ENCODE measurements at regions not wholly inside any gene's neighbourhood (a gene's known extent, or its start where the extent isn't known, plus 50 kb on each side); places are given as distances from the start of the nearest gene placed in this dataset.

GRCh38 chr15:100718075-100718980 lies 115.9 kb downstream of the ASB7 start:
- ATAC-seq: no peak
- intact Hi-C loops (cut with DNase I): no loop called here
- DNase-seq: no peak

DNA sequence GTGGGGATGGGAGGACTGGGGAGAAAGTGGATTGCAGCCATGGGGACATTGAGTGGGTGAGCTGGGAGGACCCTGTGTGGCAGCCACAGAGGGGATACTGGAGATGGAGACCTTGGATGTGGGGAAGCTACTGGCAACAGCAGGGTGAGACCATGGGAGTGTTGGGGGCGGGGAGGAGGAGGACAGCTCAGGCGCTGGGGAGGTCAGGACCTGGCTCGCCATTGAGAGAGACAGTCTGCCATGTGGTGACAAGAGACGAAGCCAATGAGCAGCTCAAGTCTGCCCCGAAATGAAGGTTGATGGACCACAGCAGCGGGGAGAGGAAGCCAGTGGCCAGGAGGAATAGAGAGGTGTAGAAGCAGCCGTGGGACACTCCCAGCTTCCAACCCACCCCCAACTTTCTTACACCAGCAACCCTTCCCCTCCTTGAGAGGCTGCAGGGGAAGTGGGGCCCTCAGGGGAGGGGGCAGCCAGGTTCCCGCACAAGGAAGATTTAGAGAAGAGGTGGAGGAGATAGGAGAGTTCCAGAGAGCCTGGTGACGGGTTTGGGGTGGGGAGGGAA lies 118.1 kb downstream of the ASB7 start:
- ATAC-seq (no peak), DNase-seq (no peak)
- intact Hi-C loops (cut with DNase I): no loop called here

DNA sequence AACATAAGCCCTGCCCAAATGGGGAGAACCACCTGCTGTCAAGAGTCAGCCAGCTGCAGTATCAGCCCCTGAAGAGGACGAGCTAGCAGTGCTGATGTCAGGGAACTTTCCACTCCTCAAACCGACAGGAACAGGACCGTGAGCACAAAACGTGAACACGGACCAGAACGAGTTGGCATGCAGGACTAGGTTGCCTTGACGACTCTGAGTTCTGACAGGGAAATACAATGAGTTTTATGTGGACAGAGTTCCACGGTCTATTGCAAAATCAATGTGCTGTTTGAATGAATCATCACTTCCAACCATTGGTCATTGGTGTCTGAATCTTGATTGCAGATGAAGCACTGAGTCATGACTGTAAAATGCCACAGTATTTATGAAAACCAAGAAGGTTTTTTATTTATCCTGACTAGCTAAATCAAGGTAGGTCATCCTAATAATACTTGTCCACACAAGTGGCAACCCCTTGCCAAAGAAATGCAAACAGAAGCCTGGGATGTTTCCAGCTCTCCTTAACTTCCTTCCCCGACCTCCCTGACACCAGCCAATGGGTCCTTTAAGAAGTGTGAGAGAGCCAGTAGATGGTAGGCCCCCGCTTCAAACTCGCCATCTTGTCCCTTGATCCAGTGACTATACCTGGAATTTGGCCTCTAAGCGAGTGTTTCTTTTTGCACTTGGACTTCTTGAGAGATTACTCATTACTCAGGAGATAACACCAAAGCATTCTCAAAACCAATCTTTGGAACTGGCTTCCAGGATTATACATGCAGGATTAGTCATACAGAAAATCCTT lies 119.6 kb downstream of the ASB7 start:
- intact Hi-C loops (cut with DNase I): no loop called here
- peak; percentile 73 for DNase-seq

DNA sequence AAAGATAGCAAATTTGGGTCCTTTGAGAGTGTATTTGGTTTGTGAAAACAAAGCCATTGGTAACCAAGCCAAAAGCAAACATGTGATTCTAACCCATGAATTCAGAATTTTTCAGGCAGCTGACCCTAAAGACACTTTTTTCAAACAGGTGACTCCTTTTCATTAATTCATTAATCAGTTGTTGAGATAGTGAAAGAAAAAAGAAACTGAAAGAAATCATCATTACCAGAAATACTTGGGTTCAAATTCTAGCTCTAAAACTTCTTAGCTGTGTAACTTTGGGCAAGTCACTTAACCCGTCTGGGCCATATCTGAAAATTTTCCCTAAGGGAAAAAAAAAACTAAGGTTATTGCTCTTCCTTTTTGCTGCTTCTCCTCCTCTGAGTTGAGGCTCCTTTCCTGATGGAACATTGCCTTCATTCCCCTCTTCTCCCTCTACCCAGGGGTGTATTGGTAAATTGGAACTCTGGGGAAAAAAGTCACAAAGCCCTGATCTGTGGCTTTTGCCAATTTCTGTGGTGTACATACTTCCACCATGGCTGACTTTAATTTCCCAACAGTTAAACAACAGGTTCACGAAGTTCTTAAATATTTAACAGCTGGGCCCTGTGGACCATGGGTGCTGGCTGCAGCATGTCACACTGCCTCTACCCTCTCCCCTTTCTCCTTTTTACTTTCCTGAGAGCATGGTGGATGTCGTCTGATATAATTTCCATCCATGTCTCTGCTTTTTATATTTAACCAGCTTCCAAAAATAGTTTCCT lies 120.3 kb downstream of the ASB7 start:
- intact Hi-C loops (cut with DNase I): no loop called here
- ATAC-seq (no peak), DNase-seq (no peak)

More for the DNA sequence above, 119.6 kb downstream of the ASB7 start:
- ATAC-seq: peak; percentile 85 to 92

DNA sequence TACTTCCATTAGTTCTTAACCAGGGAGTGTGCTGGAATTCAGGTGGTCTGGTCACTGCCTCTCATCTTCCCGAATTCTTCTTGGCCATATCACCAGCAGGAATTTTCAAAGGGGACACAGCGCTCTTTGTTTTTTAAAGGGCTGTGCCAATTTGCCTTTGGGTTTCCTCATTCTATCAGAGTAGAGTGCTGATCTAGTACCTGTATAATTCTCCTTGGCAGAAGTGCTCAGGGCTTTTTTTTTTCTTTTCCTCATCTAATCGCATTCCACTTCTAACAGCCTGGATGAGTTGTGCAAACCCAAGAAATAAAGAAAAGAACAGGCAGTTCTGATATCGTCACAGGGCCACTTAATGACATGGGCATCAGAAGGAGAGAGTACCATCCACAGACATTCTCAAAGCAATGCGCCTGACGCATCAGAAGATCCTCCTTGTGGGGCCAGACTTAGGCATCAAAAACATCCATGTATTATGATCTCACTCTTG lies 121.0 kb downstream of the ASB7 start:
- intact Hi-C loops (cut with DNase I): no loop called here
- DNase-seq (no peak), ATAC-seq (no peak)

- intact Hi-C loops (cut with DNase I): no loop called here
- DNase-seq (no peak), ATAC-seq (peak in 1 of 2 donors; percentile 1)
These were observed 123.0 kb downstream of the ASB7 start for GRCh38 chr15:100725121-100726069.

GRCh38 chr15:100726070-100726420 lies 123.7 kb downstream of the ASB7 start:
- ATAC-seq: no peak
- intact Hi-C loops (cut with DNase I): no loop called here
- no peak for DNase-seq

DNA sequence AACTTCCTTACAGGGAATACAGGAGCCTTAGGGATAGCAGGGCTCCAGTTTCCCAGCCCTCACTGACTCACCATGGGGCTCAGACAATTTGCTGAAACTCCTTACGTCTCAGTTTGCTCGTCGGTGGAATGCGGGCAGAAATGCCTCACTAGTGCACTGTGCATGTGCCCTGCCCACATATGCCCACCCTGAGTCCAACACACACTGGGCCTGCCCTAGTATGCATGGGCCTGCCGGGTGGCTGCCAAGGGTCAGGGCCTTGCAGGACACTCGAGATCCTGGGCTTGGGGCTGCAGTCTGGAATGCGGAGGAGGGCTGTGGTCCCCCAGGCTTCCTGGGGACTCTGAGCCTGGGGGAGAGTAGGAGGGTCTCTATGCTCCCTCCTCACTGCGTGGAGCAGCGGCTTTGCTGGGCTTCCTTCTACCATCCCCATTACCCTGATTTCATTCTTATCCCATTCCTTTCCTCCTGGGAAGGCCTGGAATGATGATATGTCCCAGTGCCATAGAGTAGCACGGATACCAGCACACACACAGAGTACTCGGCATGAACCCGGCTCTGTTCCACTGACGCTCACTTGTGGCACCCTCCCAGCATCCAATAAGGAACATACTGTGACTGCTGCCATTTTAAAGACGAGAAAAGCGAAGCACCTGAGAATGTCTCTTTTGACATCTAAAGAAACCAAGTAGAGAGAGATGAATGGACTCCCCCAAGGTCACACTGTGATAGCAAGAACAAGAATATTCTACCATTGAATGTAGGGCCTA lies 124.2 kb downstream of the ASB7 start:
- DNase-seq (no peak), ATAC-seq (no peak)
- intact Hi-C loops (cut with DNase I): no loop called here

DNA sequence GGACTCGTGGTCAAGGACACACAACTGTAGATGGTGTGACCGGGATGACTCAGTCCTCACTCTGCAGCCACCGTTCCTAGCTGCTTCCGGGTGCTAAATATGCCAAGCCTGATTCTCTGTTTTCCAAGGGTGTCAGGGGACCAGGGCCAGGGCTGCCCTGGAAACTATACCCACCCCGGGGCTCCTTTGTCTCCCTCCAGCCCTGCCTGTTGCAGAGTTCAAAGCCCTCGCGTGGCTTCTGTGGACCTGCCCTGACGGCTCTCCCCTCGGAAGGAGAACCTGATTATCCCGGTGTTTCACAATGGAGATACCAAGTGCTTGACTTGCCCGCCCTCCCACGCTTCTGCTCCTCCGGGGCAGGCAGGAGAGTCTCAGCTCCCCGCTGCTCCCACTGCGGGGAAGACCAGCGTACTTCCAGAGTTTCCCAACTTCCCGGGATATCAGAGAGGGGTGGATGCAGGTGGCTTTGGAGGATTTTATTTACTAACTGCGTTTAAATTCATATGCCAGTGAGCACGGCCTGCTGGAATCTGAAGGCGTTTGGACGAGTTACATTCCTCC lies 125.0 kb downstream of the ASB7 start:
- peak in 1 of 2 donors; percentile 59 for ATAC-seq
- DNase-seq: peak; percentile 40
- intact Hi-C loops (cut with DNase I): no loop called here

DNA sequence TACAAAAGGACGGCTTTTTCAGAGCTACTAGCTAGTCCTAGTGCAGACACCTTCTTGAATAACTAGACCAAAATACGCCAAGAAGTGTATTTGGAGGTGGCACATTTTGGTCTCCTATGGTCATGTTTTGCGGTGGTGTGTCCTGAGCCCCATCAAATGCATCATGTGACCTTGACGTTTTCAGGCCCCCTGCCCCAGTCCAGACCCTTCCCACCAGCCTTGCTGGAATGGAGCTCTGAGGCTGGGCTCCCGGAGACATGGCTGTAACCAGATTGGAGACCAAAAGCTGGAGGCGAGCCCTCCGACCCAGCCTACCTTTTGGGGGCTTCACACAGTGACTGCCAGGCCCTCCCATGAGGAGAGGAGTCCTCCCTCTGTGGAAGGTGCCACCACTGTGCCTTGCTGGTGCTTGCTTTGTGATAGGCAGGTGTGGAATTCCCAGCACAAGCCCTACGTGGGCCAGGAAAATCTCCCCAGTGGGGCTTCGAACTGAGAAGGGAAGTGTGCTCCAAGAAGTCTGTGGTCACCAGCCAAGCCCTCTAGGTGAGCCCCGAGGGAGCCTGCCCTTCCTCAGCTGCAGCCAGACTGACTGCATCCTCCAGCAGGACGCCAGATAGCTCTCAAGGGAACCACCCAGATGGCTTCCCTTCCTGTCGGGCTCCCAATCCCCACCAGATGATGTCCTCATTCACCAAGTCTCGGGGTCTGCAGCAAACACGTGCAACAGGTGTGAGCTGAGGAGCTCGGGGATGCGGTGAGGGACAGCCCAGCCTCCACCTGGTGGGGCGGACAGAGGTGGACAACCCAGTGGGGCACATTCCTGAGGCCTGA lies 126.2 kb downstream of the ASB7 start:
- DNase-seq (no peak), ATAC-seq (no peak)
- intact Hi-C loops (cut with DNase I): no loop called here

GRCh38 chr15:100729461-100729860 lies 127.1 kb downstream of the ASB7 start:
- intact Hi-C loops (cut with DNase I): no loop called here
- DNase-seq (no peak), ATAC-seq (no peak)

DNA sequence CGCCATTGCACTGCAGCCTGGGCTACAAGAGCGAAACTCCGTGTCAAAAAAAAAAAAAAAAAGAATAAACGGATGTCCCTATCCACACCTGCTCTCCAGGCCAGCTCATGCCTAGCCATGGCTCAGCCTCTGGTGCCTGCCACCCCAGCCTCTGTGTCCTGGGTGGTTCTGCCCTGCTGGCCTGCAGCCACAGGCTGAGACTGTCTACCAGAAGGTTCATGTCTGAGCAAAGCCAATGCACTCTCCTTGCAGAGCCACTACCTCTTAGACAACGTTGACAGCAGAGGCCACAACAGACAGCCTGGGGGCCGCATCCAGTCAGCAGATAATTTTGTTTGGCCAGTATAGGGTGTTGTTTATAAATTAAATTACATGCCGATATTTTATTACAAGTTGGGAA lies 127.7 kb downstream of the ASB7 start:
- intact Hi-C loops (cut with DNase I): no loop called here
- ATAC-seq: no peak
- no peak for DNase-seq

GRCh38 chr15:100730655-100731266 lies 128.4 kb downstream of the ASB7 start:
- DNase-seq: no peak
- no peak for ATAC-seq
- intact Hi-C loops (cut with DNase I): no loop called here

GRCh38 chr15:100731267-100732152 lies 129.1 kb downstream of the ASB7 start:
- ATAC-seq (no peak), DNase-seq (no peak)
- intact Hi-C loops (cut with DNase I): no loop called here
